GM21381 (cell line): ENCODE measurements at regions not wholly inside any gene's neighbourhood (a gene's known extent, or its start where the extent isn't known, plus 50 kb on each side); places are given as distances from the start of the nearest gene placed in this dataset.
A peak's percentile ranks its signal among the peaks of the same experiment; 100 is the strongest.

Experiments used
- ATAC-seq: cut with Tn5 transposase; IDR thresholded peaks from one replicate; pipeline ENCODE4 v1.9.1; 2021; ENCODE audit warnings: mild to moderate bottlenecking, moderate library complexity; ENCODE audit not compliant: unreplicated experiment

DNA sequence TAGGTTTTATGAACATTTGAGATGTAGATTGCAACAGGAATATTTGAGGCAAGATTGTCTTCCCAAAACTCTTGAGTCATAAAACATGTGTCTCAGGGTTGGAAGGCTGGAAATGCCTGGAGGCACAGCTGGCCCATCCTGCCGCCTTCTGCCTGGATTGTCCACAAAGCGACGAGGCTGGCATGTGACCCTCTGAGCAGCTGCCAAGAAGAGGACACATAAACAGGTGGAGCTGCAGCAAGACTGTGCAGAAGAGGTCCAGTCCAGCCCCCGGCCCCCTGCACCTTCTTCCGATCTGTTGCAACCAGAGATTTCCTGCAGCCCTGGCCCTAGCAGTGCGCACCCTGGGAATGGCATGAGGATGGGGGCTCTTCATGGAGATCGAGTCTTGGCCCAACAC, 101.9 kb upstream of the BCOR start:
- ATAC-seq, result no peak

DNA sequence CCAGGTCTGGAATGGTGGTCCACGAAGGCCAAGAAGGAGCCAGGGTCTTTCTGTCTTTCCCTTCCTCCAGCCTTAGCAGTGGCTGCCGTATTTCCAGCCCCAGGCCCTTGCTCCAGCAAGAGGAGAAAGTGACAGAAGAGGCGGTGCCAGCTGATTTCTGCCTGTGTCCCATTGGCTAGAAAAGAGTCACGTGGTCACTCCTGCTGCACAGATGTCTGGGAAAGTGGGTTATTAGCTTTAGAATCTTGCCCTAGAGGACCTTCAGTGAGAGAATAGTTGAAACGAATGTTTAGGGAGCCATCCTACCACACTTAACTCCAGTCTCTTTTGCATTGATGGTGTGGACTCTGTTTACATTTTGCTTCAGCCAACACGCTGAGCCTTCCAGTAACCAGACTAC, 99.3 kb upstream of the BCOR start:
- ATAC-seq, result no peak

- no peak for ATAC-seq
These were observed 97.6 kb upstream of the BCOR start for GRCh38 chrX:40195368-40195767.

GRCh38 chrX:40192196-40192595, 94.4 kb upstream of the BCOR start:
- no peak for ATAC-seq

DNA sequence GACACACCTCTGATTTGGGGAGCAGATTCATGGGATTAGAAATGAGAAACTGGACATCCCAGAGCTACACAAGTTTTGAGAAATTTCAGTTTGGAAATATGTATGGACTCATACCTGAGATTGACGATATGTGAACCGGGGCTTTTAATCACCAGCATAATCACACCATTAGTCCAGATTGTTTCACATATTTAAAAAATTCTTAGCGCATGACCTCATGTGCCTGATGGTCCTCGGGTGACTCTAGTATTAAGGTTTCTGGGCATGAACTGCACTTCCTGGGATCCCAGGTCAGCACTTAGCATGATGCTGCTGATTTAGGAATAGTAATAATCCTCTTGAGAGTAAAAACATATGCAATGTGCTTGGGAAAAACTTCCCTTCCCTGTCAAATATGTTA, 91.9 kb upstream of the BCOR start:
- no peak for ATAC-seq

GRCh38 chrX:40188573-40189417, 91.0 kb upstream of the BCOR start:
- ATAC-seq, result no peak

GRCh38 chrX:40184968-40185367, 87.2 kb upstream of the BCOR start:
- no peak for ATAC-seq

DNA sequence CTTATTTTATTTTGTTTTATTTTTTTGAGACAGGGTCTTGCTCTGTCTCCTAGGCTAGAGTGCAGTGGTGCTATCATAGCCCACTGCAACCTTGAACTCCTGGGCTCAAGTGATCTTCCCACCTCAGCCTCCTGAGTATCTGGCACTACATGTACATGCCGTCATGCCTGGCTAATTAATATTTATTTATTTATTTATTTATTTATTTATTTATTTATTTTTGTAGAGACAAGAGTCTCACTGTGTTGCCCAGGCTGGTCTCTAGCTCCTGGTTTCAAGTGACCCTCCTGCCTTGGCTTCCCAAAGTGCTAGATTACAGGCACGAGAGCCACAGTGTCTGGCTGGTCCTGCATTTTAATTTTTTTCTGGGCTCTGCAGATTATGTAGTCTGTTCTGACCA, 84.9 kb upstream of the BCOR start:
- no peak for ATAC-seq

- no peak for ATAC-seq
These were observed 84.3 kb upstream of the BCOR start for GRCh38 chrX:40182095-40182494.

GRCh38 chrX:40179283-40179682, 81.5 kb upstream of the BCOR start:
- no peak for ATAC-seq

- no peak for ATAC-seq
These were observed 80.4 kb upstream of the BCOR start for GRCh38 chrX:40177942-40178715.

DNA sequence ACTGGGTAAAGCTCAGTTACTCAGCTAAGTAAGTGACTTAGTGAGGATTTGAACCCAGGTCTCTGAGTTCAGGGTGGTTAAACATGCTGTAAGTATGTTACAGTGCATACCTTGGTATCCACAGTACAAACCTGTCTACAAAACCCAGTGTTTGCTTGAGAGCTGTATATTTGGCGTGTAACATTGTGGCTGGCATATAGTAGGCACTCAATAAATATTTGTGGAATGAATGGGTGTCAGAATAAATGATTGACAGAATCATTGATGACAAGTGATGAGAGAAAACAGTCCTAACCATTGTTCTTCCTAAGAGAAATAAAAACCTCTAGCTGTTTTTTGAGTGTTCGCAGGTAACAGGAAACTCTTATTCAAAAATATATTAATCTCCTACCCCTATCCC, 79.7 kb upstream of the BCOR start:
- no peak for ATAC-seq

DNA sequence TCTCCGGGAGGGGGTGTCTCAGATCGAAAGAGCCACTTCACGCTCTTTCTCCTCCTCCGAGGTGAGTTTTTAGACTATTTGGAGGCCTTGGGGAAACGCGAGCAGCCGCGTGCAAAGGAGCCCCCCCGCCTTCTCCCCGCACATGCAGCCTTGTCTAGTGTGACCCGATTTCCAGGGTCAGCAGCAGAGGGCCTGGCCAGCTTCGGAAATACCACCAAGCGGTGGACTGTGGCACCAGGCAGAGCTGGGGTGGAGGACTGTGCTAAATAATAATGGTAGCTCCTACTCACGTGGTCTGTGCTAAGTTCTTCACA, 79.3 kb upstream of the BCOR start:
- no peak for ATAC-seq

DNA sequence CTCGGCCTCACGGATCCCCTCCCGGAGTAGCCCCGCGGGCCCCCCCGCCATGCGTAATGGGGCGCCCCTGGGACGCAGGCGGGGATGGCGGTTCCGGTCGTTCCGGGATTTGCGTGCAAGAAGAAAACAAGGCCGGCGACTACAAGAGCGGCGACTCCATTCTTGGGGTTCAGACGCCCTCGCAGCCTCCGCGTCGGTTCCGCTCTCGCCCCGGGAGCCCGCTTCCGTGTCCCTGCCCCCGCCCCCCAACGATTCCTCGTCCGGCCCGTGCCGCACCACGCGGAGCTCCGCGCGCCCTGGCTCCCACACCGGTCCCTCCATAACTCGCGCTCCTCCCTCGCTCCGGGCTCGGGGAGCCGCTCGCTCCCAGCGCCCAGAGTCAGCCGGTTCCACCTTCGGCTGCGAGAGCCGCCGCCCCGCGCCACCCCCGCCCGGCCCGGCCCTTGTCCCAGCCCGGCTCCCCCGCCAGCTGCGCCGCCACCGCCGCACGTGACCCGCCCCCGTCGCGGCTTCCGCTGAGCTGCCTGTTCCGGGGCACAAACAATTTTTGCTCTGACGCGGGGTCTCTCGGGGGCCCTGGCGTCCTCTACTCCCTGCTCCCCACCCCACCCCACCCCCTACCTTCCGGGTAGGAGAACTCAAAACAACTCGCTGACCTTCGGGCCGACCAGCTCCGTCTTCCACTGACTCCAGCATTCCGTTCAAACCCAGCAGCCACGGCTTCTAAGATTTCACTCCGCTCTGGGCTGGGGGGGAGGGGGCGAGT, 78.8 kb upstream of the BCOR start:
- peak; percentile 28 for ATAC-seq

DNA sequence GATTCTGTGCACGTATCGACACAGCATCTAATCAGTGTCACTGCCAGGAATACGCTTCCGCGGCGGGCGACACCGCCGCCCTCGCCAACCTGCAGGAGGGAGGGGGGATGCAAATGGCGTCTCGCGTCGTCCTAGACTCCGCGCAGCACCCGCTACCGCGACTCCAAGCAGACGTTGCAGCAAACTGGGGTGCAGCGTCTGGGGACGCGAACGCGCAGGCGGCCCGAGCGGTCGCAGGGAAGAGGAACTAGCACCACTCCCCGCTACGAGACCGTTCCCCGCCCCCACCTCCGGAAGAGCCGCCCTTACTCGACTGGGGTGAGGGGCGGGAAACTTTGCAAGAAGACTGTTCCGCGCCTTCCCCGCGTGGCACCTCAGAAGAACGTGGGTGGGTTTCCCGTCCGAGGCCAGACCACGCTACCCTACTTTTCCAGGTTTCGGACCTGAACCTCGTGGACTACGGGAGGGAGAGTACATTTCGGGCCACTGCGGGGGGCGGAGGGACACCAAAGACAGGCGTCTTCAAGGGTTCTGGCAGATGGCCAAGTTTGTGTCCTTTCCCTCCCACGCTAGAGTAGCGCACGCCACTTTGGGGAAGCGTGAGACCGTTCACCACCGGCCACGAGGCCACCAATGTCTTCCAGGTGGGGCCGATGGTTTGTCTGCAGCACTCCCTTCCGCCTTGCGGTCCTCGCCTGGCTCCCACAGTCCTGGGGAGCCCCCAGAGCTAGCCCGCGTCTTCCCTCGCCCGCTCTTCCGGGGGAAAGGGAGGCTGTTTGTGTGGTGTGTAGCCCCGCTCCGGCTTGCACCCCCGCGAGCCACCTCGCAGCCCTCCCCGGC, 78.0 kb upstream of the BCOR start:
- ATAC-seq, result peak; percentile 35

DNA sequence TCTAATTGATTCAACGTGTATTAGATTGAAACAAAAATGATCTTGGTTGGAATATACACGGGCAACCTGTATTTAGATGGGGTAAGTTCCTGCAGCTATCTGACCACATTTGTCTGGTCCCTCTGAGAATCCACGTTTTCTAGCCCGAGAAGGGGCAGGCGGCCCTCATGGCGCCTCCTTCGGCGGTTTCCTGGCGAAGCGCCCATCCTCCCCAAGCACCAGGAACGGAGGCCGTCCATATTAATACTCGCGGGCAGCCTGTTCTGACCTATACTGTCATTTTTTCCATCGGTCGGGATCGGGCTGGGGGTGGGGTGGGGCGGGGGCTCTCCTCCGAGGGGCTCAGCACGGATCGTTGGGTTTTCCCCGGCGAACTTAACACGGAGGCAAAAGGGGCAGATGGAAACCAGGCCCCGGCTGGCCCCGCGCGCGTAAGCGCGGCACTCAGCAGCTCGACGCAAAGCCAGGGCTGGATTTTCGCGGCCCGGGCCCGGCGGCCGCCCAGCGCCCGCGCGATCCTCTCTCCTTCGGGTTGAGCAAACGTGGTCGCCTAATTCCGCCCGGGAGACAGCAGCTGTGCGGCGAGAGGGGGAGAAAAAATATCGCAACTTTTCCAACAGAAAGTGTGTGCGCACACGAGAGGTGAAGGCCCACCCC, 77.2 kb upstream of the BCOR start:
- no peak for ATAC-seq

DNA sequence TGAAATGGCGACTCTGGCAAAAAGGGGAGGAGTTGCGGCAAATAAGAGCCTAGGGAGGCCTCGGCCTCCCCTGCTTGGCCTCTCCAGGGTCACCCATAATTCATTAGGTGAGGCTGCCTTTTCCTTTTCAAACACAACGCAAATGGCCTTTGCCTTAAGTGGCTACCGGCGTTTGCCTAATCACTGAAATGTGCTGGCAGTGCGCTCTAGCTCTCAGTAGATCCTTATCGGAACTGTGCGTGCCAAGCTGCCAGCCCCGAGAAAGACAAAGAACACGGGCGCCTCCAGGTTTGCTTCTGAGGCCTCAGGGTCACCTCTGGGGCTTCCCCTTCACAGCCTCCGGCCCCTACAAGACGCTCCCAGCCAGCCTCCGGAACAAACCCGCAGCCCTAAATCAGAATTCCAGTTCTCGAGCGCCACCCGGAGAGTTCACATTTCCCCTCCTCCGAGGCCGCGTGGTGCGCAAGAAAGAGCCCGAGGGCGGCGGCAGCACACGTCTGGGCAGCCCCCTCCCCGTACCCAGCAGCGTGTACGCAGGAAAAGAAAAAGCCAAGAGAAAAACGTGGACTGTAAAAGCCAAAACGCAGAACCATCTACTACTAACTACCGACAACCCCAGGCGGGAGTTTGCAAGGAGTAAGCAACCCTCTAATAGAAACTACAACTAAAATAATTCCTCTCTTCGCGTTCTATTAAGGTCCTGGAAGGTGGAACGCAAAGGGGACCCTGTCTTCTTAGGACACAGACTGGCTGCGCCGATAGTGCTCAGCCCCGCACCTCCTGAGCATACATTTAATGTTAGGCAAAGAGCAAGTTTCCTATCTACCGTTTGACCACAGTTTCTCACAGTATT, 76.5 kb upstream of the BCOR start:
- no peak for ATAC-seq

DNA sequence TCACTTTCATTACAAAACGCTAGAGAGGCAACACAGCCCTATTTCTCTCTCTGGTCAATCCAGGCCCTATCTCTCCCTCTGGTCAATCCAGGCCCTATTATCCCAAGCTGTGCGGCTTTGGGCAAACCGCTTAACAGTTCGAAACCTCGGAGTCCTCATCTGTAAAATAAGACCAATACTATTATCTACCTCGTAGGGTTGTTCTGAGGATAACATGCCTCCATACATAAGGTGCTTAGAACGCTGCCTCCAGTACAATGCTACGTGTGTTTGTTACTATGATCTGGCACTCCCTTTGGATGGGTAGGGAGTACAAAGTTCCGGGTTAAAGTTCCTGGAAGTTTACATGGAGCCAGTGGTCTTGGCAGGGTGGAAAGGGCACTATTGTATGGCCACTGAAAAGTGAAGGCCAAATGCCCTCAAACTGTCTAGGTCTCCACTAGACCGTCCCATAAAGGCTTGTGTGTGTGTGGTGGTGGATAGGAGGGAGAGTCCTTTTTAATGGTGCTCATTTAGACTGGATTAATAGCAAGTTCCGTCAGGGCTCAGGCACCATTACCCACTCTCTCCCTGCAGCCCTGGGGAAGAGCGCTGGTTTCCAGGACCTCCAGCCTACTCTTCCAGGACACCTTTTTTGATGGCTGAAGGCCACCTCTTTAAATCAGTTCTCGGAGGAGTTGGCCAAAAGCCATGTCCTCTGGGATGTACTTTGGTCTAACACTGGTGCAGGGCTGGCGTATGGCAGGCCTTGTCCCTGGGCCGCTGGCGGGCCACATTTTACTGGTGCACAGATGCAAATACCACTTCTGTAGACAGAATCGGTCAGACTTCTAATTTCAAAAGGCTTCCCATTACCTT, 75.6 kb upstream of the BCOR start:
- no peak for ATAC-seq
